SK-N-SH (cell line): ENCODE measurements at regions not wholly inside any gene's neighbourhood (a gene's known extent, or its start where the extent isn't known, plus 50 kb on each side); places are given as distances from the start of the nearest gene placed in this dataset.

Source experiments
- CTCF ChIA-PET: fragments of 300-600, 350-600 bp; formaldehyde crosslinking; extraction: SDS; loops from one replicate; lab custom pipeline; 2021; lab: Yijun Ruan, JAX
- POLR2A ChIA-PET: fragments of 350-600 bp; sonication (Branson Sonifier 250); formaldehyde crosslinking; extraction: SDS; loops from one replicate; lab custom pipeline; 2020; ENCODE audit warnings: antibody characterized with exemption, inconsistent platforms; lab: Yijun Ruan, JAX
- DNase-seq: peaks from one replicate; pipeline ENCODE4 v3.0.0; 2012
- H2AFZ ChIP-seq: fragments of 200-600 bp; sonication (generic); 2 replicates; pipeline ENCODE4 v1.8.1; 2016; ENCODE audit warnings: antibody characterized with exemption, mild to moderate bottlenecking, low read depth
- H3F3A ChIP-seq: fragments of 200-600 bp; sonication (generic); replicated peaks from 2 replicates; pipeline ENCODE3; 2016; ENCODE audit warnings: antibody characterized with exemption, mild to moderate bottlenecking; ENCODE audit not compliant: insufficient read depth
- H3K27ac ChIP-seq, 2 experiments: fragments of 200-500 bp in 1 of 2; fragments of 200-600 bp in 1 of 2; sonication (Bioruptor generic) in 1 of 2; sonication (generic), shearing (Covaris generic) in 1 of 2; 2 replicates each; pipeline versions ENCODE4 v1.5.1 to v1.6.1; 2014 to 2016; ENCODE audit warnings: low read depth in 2 of 2, inconsistent platforms in 1 of 2, low read length in 1 of 2, mild to moderate bottlenecking in 1 of 2, mixed read lengths in 1 of 2
- H3K27me3 ChIP-seq: fragments of 200-600 bp; sonication (generic), shearing (Covaris generic); 2 replicates; pipeline ENCODE4 v1.6.1; 2016; ENCODE audit warnings: mixed run types; ENCODE audit not compliant: insufficient read depth
- H3K36me3 ChIP-seq, 2 experiments: fragments of 200-500 bp in 1 of 2; fragments of 200-600 bp in 1 of 2; sonication (Bioruptor generic) in 1 of 2; sonication (generic) in 1 of 2; replicated peaks in 1 of 2; 2 replicates each; pipeline versions ENCODE3 to v1.5.1; 2014 to 2016; ENCODE audit warnings: low read length in 1 of 2, mild to moderate bottlenecking in 1 of 2; ENCODE audit not compliant: insufficient read depth in 2 of 2, control insufficient read depth in 1 of 2
- H3K4me1 ChIP-seq, 2 experiments: fragments of 200-500 bp in 1 of 2; fragments of 200-600 bp in 1 of 2; sonication (Bioruptor generic) in 1 of 2; sonication (generic), shearing (Covaris generic) in 1 of 2; 2 replicates each; pipeline versions ENCODE4 v1.5.1 to v1.6.1; 2014 to 2016; ENCODE audit warnings: low read depth in 1 of 2, low read length in 1 of 2, mixed run types in 1 of 2; ENCODE audit not compliant: insufficient read depth in 2 of 2, control insufficient read depth in 1 of 2
- H3K4me2 ChIP-seq: fragments of 200-600 bp; sonication (generic), shearing (Covaris generic); 2 replicates; pipeline ENCODE4 v1.6.1; 2017; ENCODE audit warnings: mixed run types
- H3K4me3 ChIP-seq, 2 experiments: fragments of 200-500 bp in 1 of 2; fragments of 200-600 bp in 1 of 2; sonication (Bioruptor generic) in 1 of 2; sonication (generic), shearing (Covaris generic) in 1 of 2; 2 replicates each; pipeline versions ENCODE4 v1.5.1 to v1.8.1; 2014 to 2016; ENCODE audit warnings: low read depth in 2 of 2, inconsistent platforms in 1 of 2, low read length in 1 of 2, mild to moderate bottlenecking in 1 of 2, mixed read lengths in 1 of 2, moderate library complexity in 1 of 2
- H3K79me2 ChIP-seq: fragments of 200-600 bp; sonication (generic); 2 replicates; pipeline ENCODE4 v1.8.1; 2017; ENCODE audit warnings: mild to moderate bottlenecking; ENCODE audit not compliant: insufficient read depth
- H3K9ac ChIP-seq: fragments of 200-600 bp; sonication (generic); 2 replicates; pipeline ENCODE4 v1.6.1; 2017; ENCODE audit warnings: mixed run types
- H3K9me2 ChIP-seq: fragments of 200-600 bp; sonication (generic); 2 replicates; pipeline ENCODE4 v1.6.1; 2017; ENCODE audit warnings: mixed run types
- H3K9me3 ChIP-seq: fragments of 200-600 bp; sonication (generic); 2 replicates; pipeline ENCODE4 v1.6.1; 2017; ENCODE audit warnings: mixed run types, mild to moderate bottlenecking, moderate library complexity
- H4K20me1 ChIP-seq: fragments of 200-600 bp; sonication (generic); 2 replicates; pipeline ENCODE4 v1.6.1; 2017; ENCODE audit warnings: mild to moderate bottlenecking, mixed run types; ENCODE audit not compliant: insufficient read depth
- ELF1 ChIP-seq: IDR thresholded peaks from 2 replicates; pipeline ENCODE4 v1.4.0; 2012
- FOXJ3 ChIP-seq: sonication (generic); formaldehyde crosslinking; IDR thresholded peaks from 2 replicates; pipeline ENCODE4 v1.5.1; 2020; ENCODE audit warnings: mild to moderate bottlenecking, missing genetic modification reagents
- FOXM1 ChIP-seq: IDR thresholded peaks from 2 replicates; pipeline ENCODE4 v1.4.0; 2012; ENCODE audit warnings: low read depth, mild to moderate bottlenecking
- JUND ChIP-seq: IDR thresholded peaks from 2 replicates; pipeline ENCODE4 v1.4.0; 2012
- MEF2A ChIP-seq: IDR thresholded peaks from 2 replicates; pipeline ENCODE4 v1.4.0; 2012; ENCODE audit warnings: low read depth, borderline replicate concordance
- MXI1 ChIP-seq: IDR thresholded peaks from 2 replicates; pipeline ENCODE4 v1.6.1; 2012; ENCODE audit warnings: mild to moderate bottlenecking, low read depth, low read length, improper control_type of control experiment
- NFIC ChIP-seq: IDR thresholded peaks from 2 replicates; pipeline ENCODE4 v1.4.0; 2012; ENCODE audit warnings: borderline replicate concordance
- RAD21 ChIP-seq: IDR thresholded peaks from 2 replicates; pipeline ENCODE4 v1.6.1; 2012; ENCODE audit warnings: mild to moderate bottlenecking, low read length
- RCOR1 ChIP-seq: fragments of 150-350 bp; IDR thresholded peaks from 2 replicates; pipeline ENCODE4 v1.6.1; 2017; ENCODE audit warnings: antibody characterized with exemption, low read length
- WGBS: methylation state at CpG from one replicate; pipeline ENCODE4 v1.1.6; 2017; ENCODE audit warnings: low lambda C conversion rate; 5-methylcytosine and 5-hydroxymethylcytosine counted together
- TF ChIP-seq, protein P1 (sequence below): IDR thresholded peaks from 2 replicates; pipeline ENCODE4 v1.4.0; 2012; ENCODE audit warnings: low read depth, borderline replicate concordance
- TF ChIP-seq, protein P2 (sequence below): IDR thresholded peaks from 2 replicates; pipeline ENCODE4; 2012
- TF ChIP-seq, protein P3 (sequence below): fragments of 200-600 bp; sonication (generic); IDR thresholded peaks from 2 replicates; pipeline ENCODE4 v1.6.1; 2017; ENCODE audit warnings: antibody characterized with exemption, mild to moderate bottlenecking, moderate library complexity
- TF ChIP-seq, protein P4 (sequence below): fragments of 150-350 bp; IDR thresholded peaks from 2 replicates; pipeline ENCODE4 v1.6.1; 2016; ENCODE audit warnings: mild to moderate bottlenecking, low read depth, low read length
- TF ChIP-seq, protein P5 (sequence below): fragments of 150-350 bp; IDR thresholded peaks from 2 replicates; pipeline ENCODE4 v1.6.1; 2017; ENCODE audit warnings: antibody characterized with exemption, low read length, low read depth, borderline replicate concordance

DNA sequence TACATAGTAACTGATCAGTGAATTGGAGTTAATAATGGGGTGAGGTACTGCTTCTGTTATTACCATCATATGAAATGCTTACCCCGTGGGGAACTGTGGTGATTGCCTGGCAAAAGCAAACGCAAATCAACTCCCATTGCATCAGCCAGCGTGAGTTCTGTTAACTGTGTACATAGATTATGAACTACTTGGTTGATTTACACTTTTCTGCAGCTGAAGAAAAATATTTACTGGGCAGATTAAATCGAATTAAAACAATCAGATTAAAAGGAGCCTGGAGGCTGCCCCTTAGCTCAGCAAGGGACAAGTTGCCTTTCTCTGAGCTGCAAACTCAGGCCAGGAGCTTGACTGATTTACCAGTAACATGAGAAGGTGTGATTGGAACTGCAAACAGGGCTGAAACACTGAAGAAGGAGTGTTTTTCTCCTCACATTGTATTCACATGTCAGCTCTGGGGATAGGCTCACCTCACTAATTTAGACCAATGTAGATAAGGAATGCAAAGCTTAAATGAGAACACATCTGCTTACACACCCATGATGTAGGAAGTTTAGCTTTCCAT is 220.1 kb downstream of the OSR1 start:
- H3K4me2 ChIP-seq: no peak overlapping the region
- no peaks in the 10 kb centered on the region for H4K20me1 ChIP-seq
- H3K9me3 ChIP-seq: no peaks in the 10 kb centered on the region
- H3F3A ChIP-seq: peaks cover 17% of the 10 kb centered on the region
- ChIA-PET CTCF (interaction anchor here (1.6 kb wide), 2 partner anchors 15 to 388 kb away, joined by 3 to 5 read pairs; no protein-coding TSS in a partner anchor), POLR2A (no interaction called here)
- H3K79me2 ChIP-seq: no peaks in the 10 kb centered on the region
- H3K4me3 ChIP-seq: no peak overlapping the region
- H3K4me1 ChIP-seq: peaks cover 0 to 30% of the 10 kb centered on the region in 2 experiments; a peak in 2 of 4 replicates
- no peak overlapping the region for H2AFZ ChIP-seq
- TF ChIP-seq FOXJ3 (no peak), ELF1 (no peak), RCOR1 (no peak), FOXM1 (no peak), MEF2A (no peak), RAD21 (no peak), MXI1 (no peak), JUND (no peak), NFIC (no peak)
- TF ChIP-seq, protein P1, sequence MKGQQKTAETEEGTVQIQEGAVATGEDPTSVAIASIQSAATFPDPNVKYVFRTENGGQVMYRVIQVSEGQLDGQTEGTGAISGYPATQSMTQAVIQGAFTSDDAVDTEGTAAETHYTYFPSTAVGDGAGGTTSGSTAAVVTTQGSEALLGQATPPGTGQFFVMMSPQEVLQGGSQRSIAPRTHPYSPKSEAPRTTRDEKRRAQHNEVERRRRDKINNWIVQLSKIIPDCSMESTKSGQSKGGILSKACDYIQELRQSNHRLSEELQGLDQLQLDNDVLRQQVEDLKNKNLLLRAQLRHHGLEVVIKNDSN: no peak
- TF ChIP-seq, protein P2, sequence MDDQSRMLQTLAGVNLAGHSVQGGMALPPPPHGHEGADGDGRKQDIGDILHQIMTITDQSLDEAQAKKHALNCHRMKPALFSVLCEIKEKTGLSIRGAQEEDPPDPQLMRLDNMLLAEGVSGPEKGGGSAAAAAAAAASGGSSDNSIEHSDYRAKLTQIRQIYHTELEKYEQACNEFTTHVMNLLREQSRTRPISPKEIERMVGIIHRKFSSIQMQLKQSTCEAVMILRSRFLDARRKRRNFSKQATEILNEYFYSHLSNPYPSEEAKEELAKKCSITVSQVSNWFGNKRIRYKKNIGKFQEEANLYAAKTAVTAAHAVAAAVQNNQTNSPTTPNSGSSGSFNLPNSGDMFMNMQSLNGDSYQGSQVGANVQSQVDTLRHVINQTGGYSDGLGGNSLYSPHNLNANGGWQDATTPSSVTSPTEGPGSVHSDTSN: no peak
- TF ChIP-seq, protein P3, sequence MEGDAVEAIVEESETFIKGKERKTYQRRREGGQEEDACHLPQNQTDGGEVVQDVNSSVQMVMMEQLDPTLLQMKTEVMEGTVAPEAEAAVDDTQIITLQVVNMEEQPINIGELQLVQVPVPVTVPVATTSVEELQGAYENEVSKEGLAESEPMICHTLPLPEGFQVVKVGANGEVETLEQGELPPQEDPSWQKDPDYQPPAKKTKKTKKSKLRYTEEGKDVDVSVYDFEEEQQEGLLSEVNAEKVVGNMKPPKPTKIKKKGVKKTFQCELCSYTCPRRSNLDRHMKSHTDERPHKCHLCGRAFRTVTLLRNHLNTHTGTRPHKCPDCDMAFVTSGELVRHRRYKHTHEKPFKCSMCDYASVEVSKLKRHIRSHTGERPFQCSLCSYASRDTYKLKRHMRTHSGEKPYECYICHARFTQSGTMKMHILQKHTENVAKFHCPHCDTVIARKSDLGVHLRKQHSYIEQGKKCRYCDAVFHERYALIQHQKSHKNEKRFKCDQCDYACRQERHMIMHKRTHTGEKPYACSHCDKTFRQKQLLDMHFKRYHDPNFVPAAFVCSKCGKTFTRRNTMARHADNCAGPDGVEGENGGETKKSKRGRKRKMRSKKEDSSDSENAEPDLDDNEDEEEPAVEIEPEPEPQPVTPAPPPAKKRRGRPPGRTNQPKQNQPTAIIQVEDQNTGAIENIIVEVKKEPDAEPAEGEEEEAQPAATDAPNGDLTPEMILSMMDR: no peak
- TF ChIP-seq, protein P4, sequence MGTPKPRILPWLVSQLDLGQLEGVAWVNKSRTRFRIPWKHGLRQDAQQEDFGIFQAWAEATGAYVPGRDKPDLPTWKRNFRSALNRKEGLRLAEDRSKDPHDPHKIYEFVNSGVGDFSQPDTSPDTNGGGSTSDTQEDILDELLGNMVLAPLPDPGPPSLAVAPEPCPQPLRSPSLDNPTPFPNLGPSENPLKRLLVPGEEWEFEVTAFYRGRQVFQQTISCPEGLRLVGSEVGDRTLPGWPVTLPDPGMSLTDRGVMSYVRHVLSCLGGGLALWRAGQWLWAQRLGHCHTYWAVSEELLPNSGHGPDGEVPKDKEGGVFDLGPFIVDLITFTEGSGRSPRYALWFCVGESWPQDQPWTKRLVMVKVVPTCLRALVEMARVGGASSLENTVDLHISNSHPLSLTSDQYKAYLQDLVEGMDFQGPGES: no peak
- TF ChIP-seq, protein P5, sequence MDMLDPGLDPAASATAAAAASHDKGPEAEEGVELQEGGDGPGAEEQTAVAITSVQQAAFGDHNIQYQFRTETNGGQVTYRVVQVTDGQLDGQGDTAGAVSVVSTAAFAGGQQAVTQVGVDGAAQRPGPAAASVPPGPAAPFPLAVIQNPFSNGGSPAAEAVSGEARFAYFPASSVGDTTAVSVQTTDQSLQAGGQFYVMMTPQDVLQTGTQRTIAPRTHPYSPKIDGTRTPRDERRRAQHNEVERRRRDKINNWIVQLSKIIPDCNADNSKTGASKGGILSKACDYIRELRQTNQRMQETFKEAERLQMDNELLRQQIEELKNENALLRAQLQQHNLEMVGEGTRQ: no peak
- 48% methylated on average over 4 of the region's 4 CpGs for WGBS
- H3K27me3 ChIP-seq: no peaks in the 10 kb centered on the region
- no peaks in the 10 kb centered on the region for H3K9me2 ChIP-seq
- no peak for DNase-seq
- H3K27ac ChIP-seq: no peak overlapping the region
- no peaks in the 10 kb centered on the region for H3K36me3 ChIP-seq
- no peak overlapping the region for H3K9ac ChIP-seq
